GM19023 (cell line): ENCODE measurements at regions not wholly inside any gene's neighbourhood (a gene's known extent, or its start where the extent isn't known, plus 50 kb on each side); places are given as distances from the start of the nearest gene placed in this dataset.

Experiments used
- ATAC-seq: cut with Tn5 transposase; IDR thresholded peaks from one replicate; pipeline ENCODE4 v1.9.1; 2021; ENCODE audit warnings: mild to moderate bottlenecking, moderate library complexity; ENCODE audit not compliant: unreplicated experiment

- ATAC-seq = no peak
These were observed 70.4 kb upstream of the BACH1 start for GRCh38 chr21:29228306-29228705.

- no peak for ATAC-seq
These were observed 68.0 kb upstream of the BACH1 start for GRCh38 chr21:29230551-29231261.

GRCh38 chr21:29231756-29232529 lies 66.8 kb upstream of the BACH1 start:
- no peak for ATAC-seq

- no peak for ATAC-seq
These were observed 66.0 kb upstream of the BACH1 start for GRCh38 chr21:29232530-29233255.

GRCh38 chr21:29233256-29233546 lies 65.5 kb upstream of the BACH1 start:
- no peak for ATAC-seq

- ATAC-seq = peak; percentile 51
These were observed 64.8 kb upstream of the BACH1 start for GRCh38 chr21:29233611-29234540.

- peak; percentile 57 for ATAC-seq
These were observed 63.0 kb upstream of the BACH1 start for GRCh38 chr21:29235714-29236197.

- ATAC-seq = no peak
These were observed 62.5 kb upstream of the BACH1 start for GRCh38 chr21:29236201-29236600.

- ATAC-seq = no peak
These were observed 61.3 kb upstream of the BACH1 start for GRCh38 chr21:29237110-29238052.

- no peak for ATAC-seq
These were observed 60.4 kb upstream of the BACH1 start for GRCh38 chr21:29238053-29238966.

GRCh38 chr21:29238967-29239290 lies 59.8 kb upstream of the BACH1 start:
- no peak for ATAC-seq

- no peak for ATAC-seq
These were observed 58.6 kb upstream of the BACH1 start for GRCh38 chr21:29240136-29240535.

- ATAC-seq = no peak
These were observed 56.5 kb upstream of the BACH1 start for GRCh38 chr21:29242201-29242600.

GRCh38 chr21:29243188-29243587 lies 55.5 kb upstream of the BACH1 start:
- ATAC-seq = no peak

- ATAC-seq = peak; percentile 91
These were observed 53.5 kb upstream of the BACH1 start for GRCh38 chr21:29245104-29245643.

- no peak for ATAC-seq
These were observed 52.9 kb upstream of the BACH1 start for GRCh38 chr21:29245863-29246262.

- ATAC-seq = no peak
These were observed 52.1 kb upstream of the BACH1 start for GRCh38 chr21:29246614-29247013.

GRCh38 chr21:29248124-29248523 lies 50.6 kb upstream of the BACH1 start:
- no peak for ATAC-seq
